ENCODE measurements at regions not wholly inside any gene's neighbourhood (a gene's known extent, or its start where the extent isn't known, plus 50 kb on each side); places are given as distances from the start of the nearest gene placed in this dataset.
"Not testable (repeated sequence)": the region's sequence is repeated elsewhere in the genome, so short reads cannot be mapped to it uniquely, and the experiment has no call there.

- Histone ChIP-seq H3K27me3 (no peaks in the 10 kb centered on the region), H3K4me1 (no peaks in the 10 kb centered on the region), H3K9me3 (no peaks in the 10 kb centered on the region), H3K36me3 (no peaks in the 10 kb centered on the region), H3K4me3 (replicated peaks in 1 of 3) (no peak overlapping the region), H3K27ac (no peak overlapping the region)
- intact Hi-C loops (cut with DNase I) = no loop called here
- 83 to 89% methylated on average over 8 of the region's 8 CpGs for WGBS, 2 donors
- DNase-seq = no peak
- TF ChIP-seq, protein P1, sequence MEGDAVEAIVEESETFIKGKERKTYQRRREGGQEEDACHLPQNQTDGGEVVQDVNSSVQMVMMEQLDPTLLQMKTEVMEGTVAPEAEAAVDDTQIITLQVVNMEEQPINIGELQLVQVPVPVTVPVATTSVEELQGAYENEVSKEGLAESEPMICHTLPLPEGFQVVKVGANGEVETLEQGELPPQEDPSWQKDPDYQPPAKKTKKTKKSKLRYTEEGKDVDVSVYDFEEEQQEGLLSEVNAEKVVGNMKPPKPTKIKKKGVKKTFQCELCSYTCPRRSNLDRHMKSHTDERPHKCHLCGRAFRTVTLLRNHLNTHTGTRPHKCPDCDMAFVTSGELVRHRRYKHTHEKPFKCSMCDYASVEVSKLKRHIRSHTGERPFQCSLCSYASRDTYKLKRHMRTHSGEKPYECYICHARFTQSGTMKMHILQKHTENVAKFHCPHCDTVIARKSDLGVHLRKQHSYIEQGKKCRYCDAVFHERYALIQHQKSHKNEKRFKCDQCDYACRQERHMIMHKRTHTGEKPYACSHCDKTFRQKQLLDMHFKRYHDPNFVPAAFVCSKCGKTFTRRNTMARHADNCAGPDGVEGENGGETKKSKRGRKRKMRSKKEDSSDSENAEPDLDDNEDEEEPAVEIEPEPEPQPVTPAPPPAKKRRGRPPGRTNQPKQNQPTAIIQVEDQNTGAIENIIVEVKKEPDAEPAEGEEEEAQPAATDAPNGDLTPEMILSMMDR (IDR thresholded peaks at IDR 0.05) = no peak
- TF ChIP-seq POLR2A (IDR thresholded peaks at IDR 0.05) = no peak
Measured at GRCh38 chr11:129705341-129705740, 110.3 kb upstream of the TMEM45B start.

DNA sequence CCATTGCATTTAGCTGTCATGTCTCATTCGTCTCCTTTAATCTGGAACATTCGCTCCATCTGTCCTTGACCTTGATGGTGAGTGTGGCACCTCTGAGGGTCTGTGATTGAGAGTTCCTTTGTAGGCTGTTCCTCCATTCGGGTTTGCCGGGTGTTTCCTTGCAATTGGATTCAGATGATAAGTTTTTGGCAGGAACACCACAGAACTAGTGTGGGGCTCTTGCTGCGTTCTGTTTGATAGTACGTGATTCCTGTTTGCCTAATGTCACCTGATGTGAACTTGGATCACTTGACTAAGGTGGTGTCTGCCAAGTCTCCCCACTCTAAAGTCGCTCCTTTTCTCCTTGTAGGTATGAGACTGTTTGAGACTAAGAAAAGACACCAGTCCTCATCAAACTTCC lies 109.7 kb upstream of the TMEM45B start:
- no peak overlapping the region for H3K27ac ChIP-seq
- no peaks in the 10 kb centered on the region for H3K36me3 ChIP-seq
- H3K9me3 ChIP-seq = no peaks in the 10 kb centered on the region
- no peak for TF ChIP-seq POLR2A (IDR thresholded peaks at IDR 0.05)
- TF ChIP-seq, protein P1 (IDR thresholded peaks at IDR 0.05) = no peak
- DNase-seq = peak in 1 of 2 donors; percentile 34
- no peaks in the 10 kb centered on the region for H3K27me3 ChIP-seq
- 51% methylated on average over 7 of the region's 7 CpGs for WGBS, 2 donors
- intact Hi-C loops (cut with DNase I) = no loop called here
- H3K4me3 ChIP-seq (replicated peaks in 1 of 3) = no peak overlapping the region
- no peaks in the 10 kb centered on the region for H3K4me1 ChIP-seq

DNA sequence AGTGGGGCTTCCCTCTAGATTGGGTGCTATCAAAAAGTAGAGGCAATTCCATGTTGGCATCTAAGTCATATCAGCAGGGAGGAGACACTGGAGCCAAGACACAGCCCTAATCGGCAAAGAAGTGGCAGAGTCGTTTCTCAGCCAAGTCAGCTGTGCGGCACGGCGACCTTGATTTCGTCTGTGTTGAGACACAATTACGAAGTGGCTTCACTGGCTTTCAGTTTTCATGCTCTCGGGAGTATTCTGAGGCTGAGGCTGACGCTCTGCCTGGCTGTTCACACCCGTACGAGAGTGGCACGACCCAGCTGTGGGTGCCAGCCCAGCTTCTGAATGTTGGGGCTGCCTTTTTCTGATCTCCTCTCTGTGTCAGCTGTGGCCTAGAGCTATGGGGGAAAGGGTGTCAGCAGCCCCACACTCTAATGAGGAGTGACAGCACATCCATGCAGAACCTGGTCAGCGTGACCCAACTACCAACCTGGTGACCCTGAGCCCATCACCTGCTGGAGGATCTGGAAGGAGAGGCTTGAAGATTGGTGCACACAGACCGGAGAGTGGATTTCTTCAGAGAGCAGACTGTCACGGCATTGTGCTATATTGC lies 105.7 kb upstream of the TMEM45B start:
- no peaks in the 10 kb centered on the region for H3K4me1 ChIP-seq
- H3K36me3 ChIP-seq = no peaks in the 10 kb centered on the region
- no peak overlapping the region for H3K4me3 ChIP-seq (replicated peaks in 1 of 3)
- no peaks in the 10 kb centered on the region for H3K9me3 ChIP-seq
- WGBS, 2 donors = 81% methylated on average over 15 of the region's 15 CpGs
- TF ChIP-seq POLR2A (IDR thresholded peaks at IDR 0.05) = no peak
- TF ChIP-seq, protein P1 (IDR thresholded peaks at IDR 0.05) = no peak
- no peaks in the 10 kb centered on the region for H3K27me3 ChIP-seq
- intact Hi-C loops (cut with DNase I) = no loop called here
- H3K27ac ChIP-seq = no peak overlapping the region
- DNase-seq = no peak

GRCh38 chr11:129710423-129710822 lies 105.2 kb upstream of the TMEM45B start:
- intact Hi-C loops (cut with DNase I) = no loop called here
- no peak for DNase-seq
- Histone ChIP-seq H3K4me1 (no peaks in the 10 kb centered on the region), H3K36me3 (no peaks in the 10 kb centered on the region), H3K9me3 (no peaks in the 10 kb centered on the region), H3K27me3 (no peaks in the 10 kb centered on the region), H3K27ac (no peak overlapping the region), H3K4me3 (replicated peaks in 1 of 3) (no peak overlapping the region)
- TF ChIP-seq, protein P1 (IDR thresholded peaks at IDR 0.05) = no peak
- no peak for TF ChIP-seq POLR2A (IDR thresholded peaks at IDR 0.05)
- WGBS, 2 donors = 50 to 92% methylated on average over 2 of the region's 2 CpGs

DNA sequence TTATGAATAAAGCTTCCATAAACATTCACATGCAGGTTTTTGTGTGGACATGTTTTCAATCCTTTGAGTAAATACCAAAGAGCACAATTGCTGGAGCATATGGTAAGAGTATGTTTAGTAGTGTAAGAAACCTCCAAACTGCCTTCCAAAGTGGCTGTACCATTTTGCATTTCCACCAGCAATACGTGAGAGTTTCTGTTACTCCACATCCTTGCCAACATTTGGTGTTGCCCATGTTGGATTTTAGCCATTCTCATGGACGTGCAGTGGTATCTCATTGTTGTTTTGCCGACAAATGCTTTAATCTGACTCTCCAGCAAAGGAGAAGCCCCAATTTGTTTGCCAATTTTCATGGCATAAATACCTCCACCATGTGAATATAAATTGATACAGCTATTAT lies 103.9 kb upstream of the TMEM45B start:
- no peak for DNase-seq
- Histone ChIP-seq H3K36me3 (no peaks in the 10 kb centered on the region), H3K27me3 (no peaks in the 10 kb centered on the region), H3K27ac (no peak overlapping the region), H3K9me3 (no peaks in the 10 kb centered on the region), H3K4me3 (replicated peaks in 1 of 3) (no peak overlapping the region), H3K4me1 (no peaks in the 10 kb centered on the region)
- TF ChIP-seq POLR2A (IDR thresholded peaks at IDR 0.05) = no peak
- TF ChIP-seq, protein P1 (IDR thresholded peaks at IDR 0.05) = no peak
- 83 to 86% methylated on average over 3 of the region's 3 CpGs for WGBS, 2 donors
- intact Hi-C loops (cut with DNase I) = no loop called here

- H3K36me3 ChIP-seq; DNase-seq; H3K4me3 ChIP-seq (replicated peaks in 1 of 3); intact Hi-C loops (cut with DNase I); H3K27me3 ChIP-seq; H3K9me3 ChIP-seq; H3K27ac ChIP-seq; H3K4me1 ChIP-seq: not testable (repeated sequence)
- WGBS, 2 donors = 90 to 92% methylated on average over 25 of the region's 25 CpGs
Measured at GRCh38 chr11:129712486-129713240, 103.0 kb upstream of the TMEM45B start.

All from thyroid gland (tissue), 4 donors.